Panc1 (cell line): ENCODE measurements at regions not wholly inside any gene's neighbourhood (a gene's known extent, or its start where the extent isn't known, plus 50 kb on each side); places are given as distances from the start of the nearest gene placed in this dataset.

ENCODE experiments used
- CTCF ChIP-seq: fragments of 450-650 bp; IDR thresholded peaks from 2 replicates; pipeline ENCODE4 v1.5.1; 2017; ENCODE audit warnings: mild to moderate bottlenecking
- POLR2AphosphoS5 ChIP-seq: IDR thresholded peaks from 2 replicates; pipeline ENCODE4 v1.6.1; 2012; ENCODE audit warnings: mild to moderate bottlenecking, low read depth, low read length, moderate library complexity
- REST ChIP-seq, 2 experiments: IDR thresholded peaks; 2 replicates each; pipeline ENCODE4 v1.6.1; 2011 to 2012; ENCODE audit warnings: low read depth in 2 of 2, control low read depth in 1 of 2, low read length in 1 of 2, mild to moderate bottlenecking in 1 of 2, moderate library complexity in 1 of 2; ENCODE audit not compliant: insufficient read depth in 1 of 2
- SIN3A ChIP-seq: IDR thresholded peaks from 2 replicates; pipeline ENCODE4 v1.6.1; 2012; ENCODE audit warnings: low read depth, mild to moderate bottlenecking, low read length, moderate library complexity, borderline replicate concordance; ENCODE audit not compliant: insufficient read depth

- no peak for TF ChIP-seq CTCF
- TF ChIP-seq POLR2AphosphoS5, result no peak
- no peak for TF ChIP-seq REST (IDR thresholded peaks at IDR 0.05; ENCODE audit: insufficient read depth in 1 of 2, low read depth in 2 of 2, low read length in 1 of 2)
- TF ChIP-seq SIN3A, result no peak
These were observed 114.8 kb upstream of the DAPK1 start for GRCh38 chr9:87382900-87383299.
